ENCODE measurements at regions not wholly inside any gene's neighbourhood (a gene's known extent, or its start where the extent isn't known, plus 50 kb on each side); places are given as distances from the start of the nearest gene placed in this dataset.

DNA sequence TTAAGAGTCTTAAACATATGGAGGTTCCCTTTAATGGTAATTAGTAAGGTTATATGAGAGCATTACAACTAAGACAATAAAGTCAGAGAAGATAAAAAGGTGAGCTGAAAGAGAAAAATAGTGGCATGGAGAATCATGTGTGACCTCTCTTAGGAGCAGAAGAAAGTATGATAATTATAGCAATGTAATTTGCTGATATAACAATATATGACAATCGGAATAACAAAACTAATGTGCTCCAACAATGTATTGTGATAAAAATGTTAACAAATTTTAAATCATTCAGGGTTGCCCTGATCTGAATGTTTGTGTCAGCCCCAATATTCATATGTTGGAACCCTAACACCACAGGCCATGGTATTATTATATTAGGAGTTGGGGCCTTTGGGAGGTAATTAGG is 269.6 kb upstream of the PPFIA2 start:
- DNase-seq (ENCODE audit: low read depth) = no peak
- H3K4me3 ChIP-seq (ENCODE audit: low read depth, low read length) = no peak overlapping the region
- TF ChIP-seq, protein P1, sequence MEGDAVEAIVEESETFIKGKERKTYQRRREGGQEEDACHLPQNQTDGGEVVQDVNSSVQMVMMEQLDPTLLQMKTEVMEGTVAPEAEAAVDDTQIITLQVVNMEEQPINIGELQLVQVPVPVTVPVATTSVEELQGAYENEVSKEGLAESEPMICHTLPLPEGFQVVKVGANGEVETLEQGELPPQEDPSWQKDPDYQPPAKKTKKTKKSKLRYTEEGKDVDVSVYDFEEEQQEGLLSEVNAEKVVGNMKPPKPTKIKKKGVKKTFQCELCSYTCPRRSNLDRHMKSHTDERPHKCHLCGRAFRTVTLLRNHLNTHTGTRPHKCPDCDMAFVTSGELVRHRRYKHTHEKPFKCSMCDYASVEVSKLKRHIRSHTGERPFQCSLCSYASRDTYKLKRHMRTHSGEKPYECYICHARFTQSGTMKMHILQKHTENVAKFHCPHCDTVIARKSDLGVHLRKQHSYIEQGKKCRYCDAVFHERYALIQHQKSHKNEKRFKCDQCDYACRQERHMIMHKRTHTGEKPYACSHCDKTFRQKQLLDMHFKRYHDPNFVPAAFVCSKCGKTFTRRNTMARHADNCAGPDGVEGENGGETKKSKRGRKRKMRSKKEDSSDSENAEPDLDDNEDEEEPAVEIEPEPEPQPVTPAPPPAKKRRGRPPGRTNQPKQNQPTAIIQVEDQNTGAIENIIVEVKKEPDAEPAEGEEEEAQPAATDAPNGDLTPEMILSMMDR (conservative IDR thresholded peaks at IDR 0.05; ENCODE audit: low read depth, low read length) = no peak

DNA sequence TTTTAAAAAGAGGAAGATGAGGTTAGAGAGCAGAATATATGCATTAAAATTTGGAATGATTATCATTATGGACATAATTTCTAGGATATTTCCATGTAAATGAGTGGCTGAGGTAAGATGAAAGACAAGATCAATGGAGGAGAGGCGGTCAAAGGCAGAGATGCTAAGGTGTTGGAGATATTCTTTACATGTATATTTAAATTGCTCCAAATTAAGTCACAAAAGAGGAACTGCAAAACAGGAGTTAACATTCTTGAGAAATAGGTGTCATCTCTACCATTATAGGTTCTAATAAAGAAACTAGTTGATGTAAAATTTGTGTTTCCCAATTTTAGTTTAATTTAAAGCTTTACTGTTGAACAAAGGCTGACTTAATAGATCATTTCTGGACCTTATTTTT is 268.5 kb upstream of the PPFIA2 start:
- no peak for DNase-seq (ENCODE audit: low read depth)
- TF ChIP-seq, protein P1 (conservative IDR thresholded peaks at IDR 0.05; ENCODE audit: low read depth, low read length) = no peak
- H3K4me3 ChIP-seq (ENCODE audit: low read depth, low read length) = no peak overlapping the region

DNA sequence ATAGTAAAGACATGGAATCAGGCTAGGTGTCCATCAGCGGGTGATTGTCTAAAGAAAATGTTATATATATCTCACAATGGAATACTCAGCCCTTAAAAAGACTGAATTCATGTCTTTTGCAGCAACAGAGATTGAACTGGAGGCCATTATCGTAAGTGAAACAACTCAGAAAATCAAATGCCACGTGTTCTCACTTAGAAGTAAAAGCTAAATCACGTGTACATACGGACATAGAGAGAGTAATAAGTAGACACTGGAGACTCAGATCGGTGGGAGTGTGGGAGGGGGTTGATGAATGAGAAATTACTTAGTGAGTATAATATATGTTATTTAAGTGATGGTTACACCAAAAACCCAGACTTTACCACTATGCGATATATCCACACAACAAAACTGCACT is 266.3 kb upstream of the PPFIA2 start:
- TF ChIP-seq, protein P1 (conservative IDR thresholded peaks at IDR 0.05; ENCODE audit: low read depth, low read length) = no peak
- no peak overlapping the region for H3K4me3 ChIP-seq (ENCODE audit: low read depth, low read length)
- DNase-seq (ENCODE audit: low read depth) = no peak

DNA sequence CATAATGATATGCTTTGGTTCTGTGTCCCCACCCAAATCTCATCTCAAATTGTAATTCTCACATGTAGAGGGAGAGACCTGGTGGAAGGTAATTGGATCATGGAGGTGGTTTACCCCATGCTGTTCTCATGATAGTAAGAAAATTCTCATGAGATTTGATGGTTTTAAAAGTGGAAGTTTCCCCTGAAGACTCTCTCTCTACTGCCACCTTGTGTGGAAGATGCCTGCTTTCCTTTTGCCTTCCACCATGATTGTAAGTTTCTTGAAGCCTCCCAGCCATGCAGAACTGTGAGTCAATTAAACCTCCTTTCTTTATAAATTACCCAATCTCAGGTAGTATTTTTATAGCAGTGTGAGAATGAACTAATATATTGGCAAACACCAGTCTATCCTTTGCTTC is 260.4 kb upstream of the PPFIA2 start:
- TF ChIP-seq, protein P1 (conservative IDR thresholded peaks at IDR 0.05; ENCODE audit: low read depth, low read length) = peak; percentile 41
- no peak for DNase-seq (ENCODE audit: low read depth)
- no peak overlapping the region for H3K4me3 ChIP-seq (ENCODE audit: low read depth, low read length)

DNA sequence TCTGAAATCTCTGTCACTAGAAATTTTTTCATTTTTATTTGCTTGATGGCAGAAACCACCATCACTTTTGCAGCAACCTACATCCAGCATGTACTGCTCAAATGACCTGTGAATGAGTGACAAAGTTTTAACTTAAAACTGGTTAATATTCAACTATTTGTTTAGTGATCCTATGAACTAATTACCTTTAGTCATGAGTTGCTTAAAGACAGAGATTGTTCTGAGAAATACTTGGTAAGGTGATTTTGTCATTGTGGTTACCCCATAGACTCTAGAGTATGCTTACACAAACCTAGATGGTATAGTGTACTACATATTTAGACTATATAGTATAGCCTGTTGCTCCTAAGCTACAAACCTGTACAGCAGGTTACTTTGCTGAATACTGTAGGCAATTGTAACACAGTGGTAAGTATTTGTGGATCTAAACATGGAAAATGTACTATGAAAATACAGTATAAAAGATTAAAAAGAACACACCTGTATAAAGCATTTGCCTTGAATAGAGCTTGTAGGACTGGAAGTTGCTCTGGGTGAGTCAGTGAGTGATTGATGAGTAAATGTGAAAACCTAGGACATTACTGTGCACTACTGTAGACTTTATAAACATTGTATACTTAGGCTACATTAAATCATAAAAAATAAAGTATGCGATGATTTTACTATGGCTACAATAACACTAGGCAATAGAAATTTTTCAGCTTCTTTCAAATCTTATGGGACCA is 256.6 kb upstream of the PPFIA2 start:
- TF ChIP-seq, protein P1 (conservative IDR thresholded peaks at IDR 0.05; ENCODE audit: low read depth, low read length) = no peak
- DNase-seq (ENCODE audit: low read depth) = peak; percentile 94
- H3K4me3 ChIP-seq (ENCODE audit: low read depth, low read length) = no peak overlapping the region

DNA sequence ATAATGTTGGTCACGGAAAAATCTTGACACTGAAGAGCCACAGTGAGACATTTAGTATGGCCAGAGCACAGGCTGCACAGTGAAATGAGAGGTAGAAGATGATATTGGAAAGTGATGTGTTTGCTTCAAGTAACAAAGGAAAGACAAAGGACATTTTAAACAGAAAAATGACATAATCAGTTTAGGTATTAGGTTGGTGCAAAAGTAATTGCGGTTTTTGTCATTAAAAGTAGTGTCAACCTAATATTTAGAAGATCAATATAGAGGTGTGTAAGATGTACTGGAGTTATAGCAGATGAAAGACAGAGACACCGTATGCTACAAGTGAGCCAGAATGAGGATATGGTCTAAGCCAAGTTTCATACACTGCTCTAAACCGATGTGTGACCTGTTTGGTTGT is 253.0 kb upstream of the PPFIA2 start:
- TF ChIP-seq, protein P1 (conservative IDR thresholded peaks at IDR 0.05; ENCODE audit: low read depth, low read length) = no peak
- no peak overlapping the region for H3K4me3 ChIP-seq (ENCODE audit: low read depth, low read length)
- DNase-seq (ENCODE audit: low read depth) = no peak

DNA sequence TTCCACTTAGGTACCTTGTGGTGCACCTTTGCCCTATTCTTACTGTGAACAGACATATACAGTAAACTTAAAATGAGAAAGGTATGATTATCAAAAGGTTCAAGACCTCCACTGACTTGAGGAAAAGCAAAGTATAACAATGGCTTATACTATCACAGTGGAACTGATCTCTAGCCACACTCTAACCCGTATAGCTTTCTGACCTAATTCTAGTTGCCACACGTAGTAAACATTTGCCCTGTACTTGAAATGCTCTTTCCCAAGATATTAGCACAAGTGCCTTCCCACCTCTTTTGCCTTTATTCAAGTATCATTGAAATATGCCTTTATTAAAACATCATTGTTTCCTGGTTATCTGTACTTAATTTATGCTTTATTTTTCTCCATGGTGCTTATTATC is 250.4 kb upstream of the PPFIA2 start:
- TF ChIP-seq, protein P1 (conservative IDR thresholded peaks at IDR 0.05; ENCODE audit: low read depth, low read length) = no peak
- no peak overlapping the region for H3K4me3 ChIP-seq (ENCODE audit: low read depth, low read length)
- no peak for DNase-seq (ENCODE audit: low read depth)

All from epithelial cell of proximal tubule (primary cell).